GM23338 (cell line): ENCODE measurements at regions not wholly inside any gene's neighbourhood (a gene's known extent, or its start where the extent isn't known, plus 50 kb on each side); places are given as distances from the start of the nearest gene placed in this dataset.

Source experiments
- ATAC-seq: fragments of 200-7000 bp; cut with Tn5 transposase; 3 replicates; pipeline ENCODE4 v1.9.1; 2020
- DNase-seq: peaks from one replicate; pipeline ENCODE4 v3.0.0-alpha.2; 2015; ENCODE audit warnings: low spot score
- H2AFZ ChIP-seq: fragments of 200-600 bp; sonication (generic); 2 replicates; pipeline ENCODE4 v1.8.0; 2016; ENCODE audit warnings: antibody characterized with exemption, mild to moderate bottlenecking, moderate library complexity
- H3F3A ChIP-seq: fragments of 200-600 bp; sonication (generic); replicated peaks from 2 replicates; pipeline ENCODE4 v1.8.0; 2017; ENCODE audit warnings: antibody characterized with exemption, mixed run types, low read depth
- H3K27ac ChIP-seq: fragments of 200-600 bp; sonication (generic); 2 replicates; pipeline ENCODE4 v1.6.1; 2016; ENCODE audit warnings: low read depth
- H3K27me3 ChIP-seq: fragments of 200-600 bp; sonication (generic); 2 replicates; pipeline ENCODE4 v1.8.0; 2016; ENCODE audit warnings: mild to moderate bottlenecking, mixed run types, moderate library complexity; ENCODE audit not compliant: insufficient read depth
- H3K36me3 ChIP-seq: fragments of 200-600 bp; sonication (generic); 2 replicates; pipeline ENCODE4 v1.8.0; 2016; ENCODE audit warnings: mild to moderate bottlenecking; ENCODE audit not compliant: insufficient read depth
- H3K4me1 ChIP-seq: fragments of 200-600 bp; sonication (generic); 2 replicates; pipeline ENCODE4 v1.8.0; 2016; ENCODE audit warnings: mild to moderate bottlenecking, moderate library complexity; ENCODE audit not compliant: insufficient read depth
- H3K4me2 ChIP-seq: fragments of 200-600 bp; sonication (generic); 2 replicates; pipeline ENCODE4 v1.7.1; 2017; ENCODE audit warnings: mixed run types
- H3K4me3 ChIP-seq: fragments of 200-600 bp; sonication (generic); 2 replicates; pipeline ENCODE4 v1.6.1; 2016; ENCODE audit warnings: mixed run types
- H3K79me2 ChIP-seq: fragments of 200-600 bp; sonication (generic); replicated peaks from 2 replicates; pipeline ENCODE4 v1.8.0; 2017; ENCODE audit warnings: mild to moderate bottlenecking; ENCODE audit not compliant: insufficient read depth
- H3K9me2 ChIP-seq: fragments of 200-600 bp; sonication (generic); 2 replicates; pipeline ENCODE4 v1.8.0; 2017; ENCODE audit not compliant: insufficient read depth
- H4K20me1 ChIP-seq: fragments of 200-600 bp; sonication (generic); replicated peaks from 2 replicates; pipeline ENCODE4 v1.8.0; 2017; ENCODE audit warnings: mild to moderate bottlenecking; ENCODE audit not compliant: insufficient read depth
- H3K27ac Mint-ChIP-seq: 2 replicates; pipeline ENCODE4 v1.8.0; 2020; ENCODE audit warnings: inconsistent platforms, mild to moderate bottlenecking, moderate library complexity, mixed read lengths
- H3K27me3 Mint-ChIP-seq: 3 replicates; pipeline ENCODE4 v1.8.0; 2022; ENCODE audit warnings: low read depth, mild to moderate bottlenecking, moderate library complexity, mixed read lengths, inconsistent platforms; ENCODE audit not compliant: insufficient read depth, poor library complexity
- H3K36me3 Mint-ChIP-seq: 3 replicates; pipeline ENCODE4 v1.8.0; 2021; ENCODE audit warnings: low read depth, mild to moderate bottlenecking, inconsistent platforms, moderate library complexity, mixed read lengths
- H3K4me1 Mint-ChIP-seq: 3 replicates; pipeline ENCODE4 v1.8.0; 2020; ENCODE audit warnings: mild to moderate bottlenecking, inconsistent platforms, mixed read lengths
- H3K4me3 Mint-ChIP-seq: 3 replicates; pipeline ENCODE4 v1.8.0; 2021; ENCODE audit warnings: moderate library complexity, mild to moderate bottlenecking, inconsistent platforms, mixed read lengths
- H3K9me3 Mint-ChIP-seq: 3 replicates; pipeline ENCODE4 v1.8.0; 2020; ENCODE audit warnings: moderate library complexity, mild to moderate bottlenecking, inconsistent platforms, mixed read lengths
- CREB1 ChIP-seq: fragments of 250-450 bp; sonication (Bioruptor Pico); IDR thresholded peaks from 2 replicates; pipeline ENCODE4 v1.5.0; 2020; ENCODE audit warnings: low read depth, mild to moderate bottlenecking, moderate library complexity
- CTCF ChIP-seq, 2 experiments: fragments of 200-600 bp in 1 of 2; sonication (generic) in 1 of 2; conservative IDR thresholded peaks; 2 replicates each; pipeline versions ENCODE4 v1.5.1 to v1.6.1; 2016 to 2017; ENCODE audit warnings: antibody characterized with exemption in 2 of 2, low read depth in 2 of 2, mild to moderate bottlenecking in 2 of 2, moderate library complexity in 1 of 2
- ETS1 ChIP-seq: IDR thresholded peaks from 2 replicates; pipeline ENCODE4 v1.6.1; 2016; ENCODE audit warnings: antibody characterized with exemption
- EZH2 ChIP-seq: fragments of 200-600 bp; sonication (generic); IDR thresholded peaks from one replicate; pipeline ENCODE4 v1.8.0; 2017; ENCODE audit warnings: antibody characterized with exemption, mild to moderate bottlenecking, low read depth; ENCODE audit not compliant: unreplicated experiment
- EZH2phosphoT487 ChIP-seq: fragments of 200-600 bp; sonication (generic); IDR thresholded peaks from one replicate; pipeline ENCODE4 v1.8.1; 2018; ENCODE audit warnings: antibody characterized with exemption; ENCODE audit not compliant: unreplicated experiment
- JUNB ChIP-seq: IDR thresholded peaks from one replicate; pipeline ENCODE4 v1.6.1; 2016; ENCODE audit warnings: antibody characterized with exemption; ENCODE audit not compliant: unreplicated experiment
- NANOG ChIP-seq: IDR thresholded peaks from 2 replicates; pipeline ENCODE4 v1.6.1; 2016; ENCODE audit warnings: antibody characterized with exemption, borderline replicate concordance
- POLR2AphosphoS5 ChIP-seq: IDR thresholded peaks from 2 replicates; pipeline ENCODE4 v1.6.1; 2016; ENCODE audit warnings: antibody characterized with exemption, low read depth
- REST ChIP-seq: IDR thresholded peaks from one replicate; pipeline ENCODE4 v1.6.1; 2018; ENCODE audit warnings: antibody characterized with exemption; ENCODE audit not compliant: unreplicated experiment
- STAT1 ChIP-seq: IDR thresholded peaks from one replicate; pipeline ENCODE4 v1.6.1; 2016; ENCODE audit warnings: antibody characterized with exemption; ENCODE audit not compliant: unreplicated experiment
- ZNF114 ChIP-seq: fragments of 250-450 bp; sonication (Bioruptor Pico); IDR thresholded peaks from 2 replicates; pipeline ENCODE4 v1.5.0; 2020; ENCODE audit warnings: mild to moderate bottlenecking, moderate library complexity
- ZNF331 ChIP-seq: fragments of 250-450 bp; sonication (Bioruptor Pico); IDR thresholded peaks from 2 replicates; pipeline ENCODE4 v1.5.0; 2020; ENCODE audit warnings: low read depth, mild to moderate bottlenecking, moderate library complexity
- ZNF462 ChIP-seq: fragments of 250-450 bp; sonication (Bioruptor Pico); IDR thresholded peaks from 2 replicates; pipeline ENCODE4 v1.5.0; 2020; ENCODE audit warnings: mild to moderate bottlenecking, moderate library complexity

- no peak overlapping the region for H2AFZ ChIP-seq
- H3K36me3 ChIP-seq, result no peaks in the 10 kb centered on the region
- no peaks in the 10 kb centered on the region for H3K27me3 ChIP-seq
- no peak for ATAC-seq
- no peaks in the 10 kb centered on the region for H3K4me1 ChIP-seq
- H3F3A ChIP-seq, result no peaks in the 10 kb centered on the region
- no peaks in the 10 kb centered on the region for H4K20me1 ChIP-seq
- no peak overlapping the region for H3K27ac ChIP-seq
- no peaks in the 10 kb centered on the region for H3K9me3 Mint-ChIP-seq
- H3K79me2 ChIP-seq, result no peaks in the 10 kb centered on the region
- H3K36me3 Mint-ChIP-seq, result no peaks in the 10 kb centered on the region
- H3K4me3 ChIP-seq, result no peak overlapping the region
- H3K27me3 Mint-ChIP-seq, result peaks cover 3% of the 10 kb centered on the region
- TF ChIP-seq STAT1 (no peak), CTCF (conservative IDR thresholded peaks at IDR 0.05; ENCODE audit: low read depth in 2 of 2) (no peak), ZNF462 (no peak), EZH2 (no peak), EZH2phosphoT487 (no peak), ETS1 (no peak), CREB1 (CRISPR knock-in tag) (no peak), NANOG (no peak), ZNF114 (CRISPR knock-in tag) (no peak), JUNB (no peak), ZNF331 (CRISPR knock-in tag) (no peak), REST (no peak), POLR2AphosphoS5 (no peak)
- peaks cover 3% of the 10 kb centered on the region; the same call in 1 of the 2 replicates for H3K9me2 ChIP-seq
- no peak overlapping the region for H3K27ac Mint-ChIP-seq
- peaks cover 6% of the 10 kb centered on the region; the same call in 1 of the 3 replicates for H3K4me1 Mint-ChIP-seq
- H3K4me2 ChIP-seq, result no peak overlapping the region
- no peak for DNase-seq
- H3K4me3 Mint-ChIP-seq, result no peak overlapping the region
Measured at GRCh38 chr1:185564816-185565215, 169.4 kb upstream of the HMCN1 start.
